Activated naive CD4-positive, alpha-beta T cell treated with anti-CD3 and anti-CD28 coated beads, Interleukin-2, amount 50 U/mL, for 72 hours (primary cell): ENCODE measurements at regions not wholly inside any gene's neighbourhood (a gene's known extent, or its start where the extent isn't known, plus 50 kb on each side); places are given as distances from the start of the nearest gene placed in this dataset.

Experiments
- ATAC-seq, 2 donors: fragments of 150-1000 bp; cut with Tn5 transposase; 2 replicates each; pipeline ENCODE4 v1.10.0; 2021; ENCODE audit warnings: mild to moderate bottlenecking in 2 of 2, moderate library complexity in 2 of 2
- DNase-seq, 2 donors: peaks; one replicate each; pipeline ENCODE4 v3.0.0; 2021 to 2022; ENCODE audit warnings: low spot score in 2 of 2
- H3K27ac Mint-ChIP-seq, 2 donors: one replicate each; pipeline ENCODE4 v1.8.0; 2022; ENCODE audit warnings: mild to moderate bottlenecking in 2 of 2, mixed read lengths in 2 of 2
- H3K36me3 Mint-ChIP-seq, 2 donors: one replicate each; pipeline ENCODE4 v1.8.0; 2022; ENCODE audit warnings: mixed read lengths in 2 of 2
- H3K9me3 Mint-ChIP-seq, 2 donors: one replicate each; pipeline ENCODE4 v1.8.0; 2022; ENCODE audit warnings: mixed read lengths in 2 of 2

DNA sequence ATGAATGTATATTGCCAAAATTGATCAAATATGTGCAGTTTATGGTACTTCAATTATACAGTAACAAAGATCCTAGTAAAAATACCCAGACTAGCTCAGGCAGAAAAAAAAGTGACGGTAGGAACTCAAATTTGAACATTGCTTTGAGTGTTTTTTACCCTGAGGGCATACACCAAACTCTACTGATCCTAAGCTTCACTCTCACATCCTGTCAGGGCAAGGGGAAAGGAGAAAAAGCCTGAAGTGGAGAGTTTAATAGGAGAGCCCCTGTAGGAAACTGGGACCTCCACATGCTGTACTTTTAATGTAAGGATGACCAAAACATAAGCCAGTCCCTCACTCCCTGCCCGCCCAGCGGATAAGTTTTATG lies 59.8 kb upstream of the GNG12 start:
- no peaks in the 10 kb centered on the region for H3K36me3 Mint-ChIP-seq
- no peak overlapping the region for H3K27ac Mint-ChIP-seq

DNA sequence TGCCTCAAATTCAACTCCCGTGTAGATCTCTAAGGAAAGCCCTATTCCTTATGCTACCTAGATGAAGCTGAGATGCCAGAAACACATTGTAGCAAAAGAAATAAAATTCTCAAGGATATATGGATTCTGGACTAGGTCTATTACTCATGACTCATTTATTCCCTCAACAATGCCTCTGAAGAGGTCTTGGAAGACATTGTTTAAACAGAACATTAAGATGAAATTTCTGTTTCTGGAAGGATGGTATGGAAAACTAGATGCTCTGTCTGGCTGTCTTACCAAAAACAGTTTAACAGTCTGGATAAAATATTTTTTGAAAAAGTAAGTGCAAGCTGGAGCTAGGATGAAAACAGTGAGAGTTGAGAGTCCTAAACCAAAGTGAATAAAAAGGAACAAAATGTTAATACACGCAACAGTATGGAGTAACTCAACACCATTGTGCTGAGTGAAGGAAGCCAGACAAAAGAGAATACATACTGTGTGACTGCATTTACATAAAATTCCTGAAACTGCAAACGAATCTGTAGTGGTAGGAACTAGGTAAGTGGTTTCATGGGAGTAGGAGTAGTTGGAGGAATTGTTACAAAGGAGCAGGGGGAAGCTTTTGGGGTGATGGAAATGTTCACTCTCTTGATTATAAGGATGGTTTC lies 59.3 kb upstream of the GNG12 start:
- no peak overlapping the region for H3K27ac Mint-ChIP-seq
- no peaks in the 10 kb centered on the region for H3K36me3 Mint-ChIP-seq
- ATAC-seq: no peak
- H3K9me3 Mint-ChIP-seq: no peaks in the 10 kb centered on the region
- DNase-seq: no peak

More for the DNA sequence above, 59.8 kb upstream of the GNG12 start:
- H3K9me3 Mint-ChIP-seq: peaks cover 0 to 3% of the 10 kb centered on the region in 2 donors
- no peak for DNase-seq
- ATAC-seq: no peak

DNA sequence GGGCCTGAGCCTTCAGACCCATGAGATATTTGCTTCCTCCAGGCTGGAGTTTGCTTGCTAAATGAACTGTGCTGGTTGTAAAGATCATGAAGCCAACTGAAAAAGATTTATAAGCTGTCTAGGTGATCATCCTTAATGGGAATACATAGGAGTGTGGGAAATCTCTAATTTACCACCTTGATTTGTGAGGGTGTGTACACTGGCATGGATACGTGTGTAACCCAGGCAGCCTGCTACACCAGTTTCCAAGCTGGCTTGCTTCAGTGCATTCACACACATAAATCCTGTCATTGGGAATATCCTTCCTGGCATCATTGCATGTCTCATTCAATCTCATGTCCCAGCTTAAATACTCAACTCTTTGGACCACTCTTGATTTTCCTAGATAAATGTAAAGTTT lies 57.6 kb upstream of the GNG12 start:
- Mint-ChIP-seq H3K36me3 (no peaks in the 10 kb centered on the region), H3K27ac (no peak overlapping the region), H3K9me3 (no peaks in the 10 kb centered on the region)
- ATAC-seq (no peak), DNase-seq (no peak)

DNA sequence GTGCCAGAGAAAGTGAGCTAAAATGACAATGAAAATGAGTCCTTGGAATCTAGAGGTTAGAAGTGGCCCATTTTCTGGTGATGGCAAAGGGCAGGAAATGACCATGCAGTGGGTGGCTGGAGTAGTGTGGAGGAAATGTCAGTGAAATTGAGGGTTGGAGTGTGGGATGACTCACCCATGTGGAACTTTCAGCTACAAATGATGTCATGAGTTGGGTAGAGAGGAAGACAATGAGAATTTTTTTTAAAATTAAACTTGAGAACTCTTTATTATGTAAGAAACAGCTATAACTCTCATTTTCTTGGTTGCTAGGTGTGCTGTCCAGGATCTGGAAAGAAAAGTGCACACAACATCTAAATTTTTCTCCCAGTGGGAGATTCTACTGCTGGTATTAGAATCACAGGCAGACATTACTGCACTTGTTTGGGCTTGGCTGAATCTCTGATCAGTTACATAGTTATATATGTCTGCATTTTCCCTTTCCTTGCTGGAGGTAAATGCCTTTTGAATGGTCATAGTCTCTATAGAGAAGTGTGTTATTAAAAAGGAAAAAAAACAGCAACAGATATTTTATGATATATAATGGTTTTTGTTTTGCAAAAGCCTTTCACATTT lies 56.8 kb upstream of the GNG12 start:
- Mint-ChIP-seq H3K27ac (no peak overlapping the region), H3K9me3 (no peaks in the 10 kb centered on the region), H3K36me3 (no peaks in the 10 kb centered on the region)
- ATAC-seq (peak; percentile 77 to 91), DNase-seq (no peak)

DNA sequence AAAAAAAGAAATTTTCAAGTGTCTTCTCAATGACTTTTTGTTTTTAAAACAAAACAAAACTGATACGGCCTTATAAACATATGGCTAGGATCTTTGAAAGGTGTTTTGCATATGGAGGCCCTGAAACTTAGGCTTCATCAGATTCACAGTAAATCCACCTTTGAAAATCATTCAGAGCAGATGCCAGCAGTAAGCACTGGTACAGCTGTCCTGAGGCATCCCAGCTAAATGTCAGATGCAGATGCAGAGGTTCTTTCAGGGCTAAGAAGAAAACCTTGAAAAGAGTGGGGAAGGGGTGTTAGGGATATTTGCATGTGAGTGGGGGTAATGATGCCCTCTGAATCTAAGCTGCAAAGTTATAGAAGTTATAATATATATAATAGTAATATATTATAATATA lies 56.2 kb upstream of the GNG12 start:
- ATAC-seq: no peak
- Mint-ChIP-seq H3K36me3 (no peaks in the 10 kb centered on the region), H3K9me3 (no peaks in the 10 kb centered on the region)

DNA sequence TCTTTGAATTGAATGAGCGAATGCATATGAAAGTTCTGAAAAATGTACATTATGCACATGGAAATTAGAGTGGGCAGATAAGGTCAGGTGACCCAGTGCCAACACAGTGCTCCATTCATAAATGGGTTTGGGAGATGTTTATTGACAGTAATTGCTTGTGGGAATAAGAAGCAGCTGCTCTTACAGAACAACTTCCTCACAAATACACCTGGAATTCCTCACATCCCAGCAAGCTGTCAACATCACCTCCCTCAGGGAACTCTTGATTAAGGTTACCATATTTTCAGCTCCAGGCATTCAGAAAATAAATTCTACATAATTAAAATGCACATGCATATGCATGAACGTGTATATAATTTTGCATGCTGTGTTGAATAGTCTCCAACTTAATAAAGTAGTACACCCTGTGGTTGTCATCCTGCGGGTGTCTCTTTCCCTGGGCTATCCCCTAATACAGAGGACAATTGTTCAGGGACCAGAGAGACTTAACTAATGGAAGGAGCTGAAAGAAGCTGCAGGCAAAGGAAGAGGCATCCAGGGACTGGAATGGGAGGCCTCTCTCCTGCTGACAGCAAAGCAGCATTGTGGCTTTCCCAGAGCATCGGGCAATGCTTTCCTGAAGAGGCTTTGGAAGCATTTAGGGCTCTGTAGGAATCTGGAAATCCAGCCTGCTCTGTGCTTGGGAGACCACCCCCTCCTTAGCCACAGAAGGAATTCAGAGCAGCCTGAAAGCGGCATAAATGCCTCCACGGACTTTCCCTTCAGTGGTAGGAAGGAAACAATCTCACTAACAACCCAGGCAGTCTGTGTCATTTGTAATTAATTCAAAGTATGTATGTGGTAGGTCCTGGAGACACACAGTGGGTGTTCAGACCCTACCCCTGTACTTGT lies 55.2 kb upstream of the GNG12 start:
- H3K9me3 Mint-ChIP-seq: no peaks in the 10 kb centered on the region
- no peaks in the 10 kb centered on the region for H3K36me3 Mint-ChIP-seq
- DNase-seq (no peak), ATAC-seq (no peak)
- no peak overlapping the region for H3K27ac Mint-ChIP-seq

More for the DNA sequence above, 56.2 kb upstream of the GNG12 start:
- DNase-seq: no peak
- H3K27ac Mint-ChIP-seq: no peak overlapping the region

DNA sequence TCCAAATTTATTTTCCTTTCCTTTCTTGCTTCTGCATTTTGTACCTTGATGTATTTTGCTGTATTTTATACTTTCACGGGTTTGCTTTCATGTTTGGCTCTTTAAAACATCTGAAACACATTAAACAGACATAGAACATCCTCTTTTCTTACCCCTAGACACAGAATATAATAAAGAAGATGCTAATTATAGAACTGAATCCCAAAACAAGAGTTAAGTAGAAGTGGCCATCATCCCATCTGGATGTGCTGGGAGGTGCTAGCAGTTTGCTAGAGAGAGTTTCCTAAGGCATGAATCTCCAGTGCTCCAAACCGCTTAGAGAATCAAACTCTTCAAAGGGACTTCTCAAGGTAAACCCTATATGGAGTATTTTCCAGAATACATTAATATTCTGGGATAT lies 53.9 kb upstream of the GNG12 start:
- no peak overlapping the region for H3K27ac Mint-ChIP-seq
- DNase-seq: no peak
- ATAC-seq: no peak
- H3K36me3 Mint-ChIP-seq: no peaks in the 10 kb centered on the region
- H3K9me3 Mint-ChIP-seq: no peaks in the 10 kb centered on the region

DNA sequence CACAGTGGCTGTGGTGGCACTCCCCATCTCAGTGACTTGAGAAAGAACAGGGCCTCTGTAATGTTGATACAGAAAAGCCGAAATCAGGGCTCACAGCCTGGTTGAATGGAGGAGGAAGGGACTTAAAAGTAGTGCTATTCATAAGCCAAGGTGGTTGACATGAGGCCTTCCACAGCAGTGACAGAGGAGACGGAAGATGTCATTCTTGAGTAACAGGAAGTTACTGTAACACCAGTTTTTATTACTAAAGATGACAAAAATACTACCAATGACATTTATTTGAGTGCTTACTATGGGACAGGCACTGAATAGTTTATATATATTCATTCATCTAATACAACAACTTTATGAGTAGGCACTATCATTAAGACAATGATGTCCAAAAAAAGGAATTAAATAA lies 52.8 kb upstream of the GNG12 start:
- H3K9me3 Mint-ChIP-seq: no peaks in the 10 kb centered on the region
- ATAC-seq (no peak), DNase-seq (no peak)
- H3K36me3 Mint-ChIP-seq: no peaks in the 10 kb centered on the region
- no peak overlapping the region for H3K27ac Mint-ChIP-seq

DNA sequence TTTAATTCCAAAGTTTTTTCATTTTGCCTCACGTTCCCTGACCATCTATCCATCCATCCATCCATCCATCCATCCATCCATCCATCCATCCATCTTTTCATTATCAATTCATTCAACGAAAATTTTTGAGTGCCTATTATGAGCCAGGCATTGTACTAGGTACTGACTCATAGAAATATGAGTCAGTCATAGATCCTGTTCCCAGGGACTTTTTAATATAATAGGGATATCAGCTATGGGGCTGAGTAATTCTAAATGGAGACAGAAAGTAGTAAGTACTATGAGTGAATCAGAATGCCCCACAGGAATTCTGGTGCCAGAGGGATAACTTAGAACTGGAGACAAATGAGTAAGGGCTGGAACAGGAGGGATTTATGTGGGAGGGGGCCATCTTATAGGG lies 49.8 kb upstream of the GNG12 start:
- DNase-seq (no peak), ATAC-seq (no peak)
- Mint-ChIP-seq H3K36me3 (no peaks in the 10 kb centered on the region), H3K9me3 (no peaks in the 10 kb centered on the region), H3K27ac (no peak overlapping the region)
